OCI-LY7 (cell line): ENCODE measurements at regions not wholly inside any gene's neighbourhood (a gene's known extent, or its start where the extent isn't known, plus 50 kb on each side); places are given as distances from the start of the nearest gene placed in this dataset.

Source experiments
- BruUV-seq: library from RNA; stranded (reverse); fragments of 400-500 nt; replicated peaks from 2 replicates; lab custom pipeline; 2021; lab: Mats Ljungman, UMichigan
- CTCF ChIA-PET: fragments of 300-600 bp; sonication (Branson Sonifier 250); formaldehyde crosslinking; loops from one replicate; lab custom pipeline; 2022; ENCODE audit warnings: antibody characterized with exemption; ENCODE audit not compliant: unreplicated experiment; lab: Charles Lee
- POLR2A ChIA-PET: fragments of 300-600 bp; sonication (Branson Sonifier 250); formaldehyde crosslinking; loops from one replicate; lab custom pipeline; 2022; ENCODE audit warnings: antibody characterized with exemption; lab: Charles Lee
- DNase-seq: peaks from one replicate; pipeline ENCODE4 v3.0.0-alpha.2; 2015; ENCODE audit warnings: low spot score
- H2AFZ ChIP-seq: fragments of 200-600 bp; sonication (generic), shearing (Covaris generic); 2 replicates; pipeline ENCODE4 v1.6.1; 2014; ENCODE audit warnings: mild to moderate bottlenecking, antibody characterized with exemption, low read length, moderate library complexity
- H3K27ac ChIP-seq: fragments of 200-600 bp; sonication (generic); 2 replicates; pipeline ENCODE4 v1.5.1; 2014; ENCODE audit warnings: mixed run types, low read depth, mild to moderate bottlenecking, moderate library complexity, low read length, inconsistent platforms; ENCODE audit not compliant: poor library complexity, severe bottlenecking
- H3K36me3 ChIP-seq: fragments of 200-600 bp; sonication (generic); 2 replicates; pipeline ENCODE4 v1.6.1; 2014; ENCODE audit warnings: mild to moderate bottlenecking, antibody characterized with exemption, low read length, moderate library complexity, mixed read lengths; ENCODE audit not compliant: insufficient read depth
- H3K4me1 ChIP-seq: fragments of 200-600 bp; sonication (generic); 2 replicates; pipeline ENCODE4 v1.5.1; 2014; ENCODE audit warnings: mild to moderate bottlenecking, low read length; ENCODE audit not compliant: insufficient read depth, poor library complexity, severe bottlenecking
- H3K4me2 ChIP-seq: fragments of 200-600 bp; sonication (generic); 2 replicates; pipeline ENCODE4 v1.6.1; 2014; ENCODE audit warnings: mild to moderate bottlenecking, low read length
- H3K4me3 ChIP-seq: fragments of 200-600 bp; sonication (generic); 2 replicates; pipeline ENCODE4 v1.5.1; 2014; ENCODE audit warnings: mild to moderate bottlenecking, low read depth, low read length; ENCODE audit not compliant: poor library complexity, severe bottlenecking
- H3K79me2 ChIP-seq: fragments of 200-600 bp; sonication (generic); 2 replicates; pipeline ENCODE4 v1.6.1; 2016; ENCODE audit warnings: low read depth, mild to moderate bottlenecking, low read length, moderate library complexity, mixed read lengths; ENCODE audit not compliant: insufficient read depth
- H3K9me2 ChIP-seq: fragments of 200-600 bp; sonication (generic); 2 replicates; pipeline ENCODE4 v1.6.1; 2016; ENCODE audit warnings: mild to moderate bottlenecking, low read length, mixed read lengths; ENCODE audit not compliant: insufficient read depth
- H3K9me3 ChIP-seq: fragments of 200-600 bp; sonication (generic); 2 replicates; pipeline ENCODE4 v1.6.1; 2014; ENCODE audit warnings: mild to moderate bottlenecking, mixed run types, low read length, mixed read lengths
- H4K20me1 ChIP-seq: fragments of 200-600 bp; sonication (generic); 2 replicates; pipeline ENCODE4 v1.6.1; 2014; ENCODE audit warnings: mild to moderate bottlenecking, antibody characterized with exemption, low read length, moderate library complexity, mixed read lengths; ENCODE audit not compliant: insufficient read depth
- CTCF ChIP-seq: fragments of 200-600 bp; sonication (generic); conservative IDR thresholded peaks from 2 replicates; pipeline ENCODE4 v1.5.1; 2014; ENCODE audit warnings: mild to moderate bottlenecking, antibody characterized with exemption, low read length, moderate library complexity, mixed read lengths
- EZH2phosphoT487 ChIP-seq: fragments of 200-600 bp; sonication (generic); IDR thresholded peaks from 2 replicates; pipeline ENCODE4 v1.6.1; 2018; ENCODE audit warnings: low read depth, borderline replicate concordance, mild to moderate bottlenecking, mixed run types, antibody characterized with exemption, low read length, moderate library complexity, mixed read lengths
- intact Hi-C: fragments of 100-400 bp; cut with micrococcal nuclease; formaldehyde crosslinking; loops from one replicate; pipeline ENCODE4 v1.10.0; 2022; ENCODE audit not compliant: unreplicated experiment

- H2AFZ ChIP-seq = no peak overlapping the region
- DNase-seq = no peak
- no peak overlapping the region for H3K4me3 ChIP-seq
- H3K4me1 ChIP-seq = peaks cover 15% of the 10 kb centered on the region
- POLR2A ChIA-PET = interaction anchor here (0.8 to 1.2 kb wide), 2 partner anchors 8 to 10 kb away, joined by 3 to 4 read pairs; no protein-coding TSS in a partner anchor
- CTCF ChIA-PET = no interaction called here
- no TSS peak for BruUV-seq
- H3K9me3 ChIP-seq = no peaks in the 10 kb centered on the region
- no peaks in the 10 kb centered on the region for H3K36me3 ChIP-seq
- peaks cover 4% of the 10 kb centered on the region; the same call in 1 of the 2 replicates for H3K9me2 ChIP-seq
- no peak for TF ChIP-seq CTCF
- no peak for TF ChIP-seq EZH2phosphoT487
- intact Hi-C loops = no loop called here
- no peaks in the 10 kb centered on the region for H3K79me2 ChIP-seq
- no peak overlapping the region for H3K27ac ChIP-seq
- no peak overlapping the region for H3K4me2 ChIP-seq
- H4K20me1 ChIP-seq = no peaks in the 10 kb centered on the region
These were observed 62.7 kb downstream of the MRPS30 start for GRCh38 chr5:44871401-44871800.

DNA sequence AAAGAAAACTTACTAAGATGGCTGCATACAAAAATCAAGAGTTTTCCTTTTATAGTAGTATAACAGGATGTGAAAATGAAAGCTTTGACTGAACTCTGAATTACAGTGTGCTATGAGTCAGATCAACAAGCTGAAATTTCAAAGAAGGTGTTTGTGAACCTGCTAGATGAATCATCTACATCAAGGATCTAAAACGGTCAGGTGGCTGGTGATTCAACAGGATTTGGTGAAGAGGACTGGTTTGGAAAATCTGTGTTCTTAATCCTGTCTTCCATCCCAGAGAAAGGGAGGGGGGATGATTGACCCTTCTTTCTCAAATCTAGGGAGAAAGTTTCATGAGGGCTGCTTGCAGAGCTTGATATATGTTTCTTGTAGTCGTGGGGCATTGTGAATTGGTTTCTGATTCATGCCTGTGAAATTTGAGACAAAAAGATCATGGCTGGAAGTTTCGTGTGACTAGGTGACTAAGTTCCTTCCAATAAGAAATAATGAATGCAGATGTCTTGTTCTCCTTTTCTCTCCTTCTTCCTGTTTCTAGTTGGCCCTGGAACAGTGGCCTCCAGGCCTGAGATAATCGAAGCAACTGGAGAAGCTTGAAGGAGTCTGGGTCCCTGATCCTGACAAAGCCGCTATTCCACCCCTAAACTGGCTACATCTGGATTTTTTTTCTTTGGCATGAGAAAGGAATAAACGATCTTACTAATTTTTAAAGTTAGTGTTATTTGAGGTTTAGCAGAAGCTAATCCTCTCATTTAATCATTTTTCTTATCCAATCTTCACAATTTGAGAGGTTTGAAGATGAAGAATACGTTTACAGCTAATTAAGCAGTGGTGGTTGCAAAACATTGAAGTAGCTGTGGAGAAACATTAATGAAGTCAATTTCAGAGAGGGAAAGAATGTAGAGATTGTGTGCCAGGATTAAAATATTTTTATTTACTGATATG lies 67.2 kb downstream of the MRPS30 start:
- H3K9me3 ChIP-seq = no peaks in the 10 kb centered on the region
- intact Hi-C loops = no loop called here
- TF ChIP-seq EZH2phosphoT487 (no peak), CTCF (no peak)
- ChIA-PET CTCF (no interaction called here), POLR2A (interaction anchor here (0.6 to 1.4 kb wide), 3 partner anchors 11 to 327 kb away, joined by 3 read pairs; no protein-coding TSS in a partner anchor)
- no peaks in the 10 kb centered on the region for H3K79me2 ChIP-seq
- H3K9me2 ChIP-seq = peaks cover 4% of the 10 kb centered on the region; the same call in 1 of the 2 replicates
- H3K4me3 ChIP-seq = peak overlapping the region; percentile 13
- no peaks in the 10 kb centered on the region for H4K20me1 ChIP-seq
- peaks cover 15% of the 10 kb centered on the region for H3K4me1 ChIP-seq
- H3K36me3 ChIP-seq = no peaks in the 10 kb centered on the region
- BruUV-seq = no TSS peak
- peak overlapping the region; percentile 95 for H2AFZ ChIP-seq
- H3K27ac ChIP-seq = peak overlapping the region; percentile 34
- peak overlapping the region; percentile 63 for H3K4me2 ChIP-seq
- DNase-seq = peak; percentile 50

GRCh38 chr5:44881266-44881665 lies 72.5 kb downstream of the MRPS30 start:
- POLR2A ChIA-PET = interaction anchor here (0.6 to 0.7 kb wide), 2 partner anchors 10 to 36 kb away, joined by 3 read pairs; no protein-coding TSS in a partner anchor

More at GRCh38 chr5:44881266-44881665, 72.5 kb downstream of the MRPS30 start:
- Histone ChIP-seq H3K9me2 (no peaks in the 10 kb centered on the region), H3K27ac (no peak overlapping the region), H3K4me3 (no peak overlapping the region), H3K4me2 (no peak overlapping the region), H3K36me3 (no peaks in the 10 kb centered on the region), H3K4me1 (peaks cover under 1% of the 10 kb centered on the region), H3K79me2 (no peaks in the 10 kb centered on the region), H3K9me3 (no peaks in the 10 kb centered on the region), H2AFZ (no peak overlapping the region), H4K20me1 (no peaks in the 10 kb centered on the region)
- intact Hi-C loops = no loop called here
- DNase-seq = no peak
- CTCF ChIA-PET = no interaction called here
- TF ChIP-seq CTCF (no peak), EZH2phosphoT487 (no peak)
- no TSS peak for BruUV-seq
